ENCODE measurements at regions not wholly inside any gene's neighbourhood (a gene's known extent, or its start where the extent isn't known, plus 50 kb on each side); places are given as distances from the start of the nearest gene placed in this dataset.
A peak's percentile ranks its signal among the peaks of the same experiment; 100 is the strongest.

DNA sequence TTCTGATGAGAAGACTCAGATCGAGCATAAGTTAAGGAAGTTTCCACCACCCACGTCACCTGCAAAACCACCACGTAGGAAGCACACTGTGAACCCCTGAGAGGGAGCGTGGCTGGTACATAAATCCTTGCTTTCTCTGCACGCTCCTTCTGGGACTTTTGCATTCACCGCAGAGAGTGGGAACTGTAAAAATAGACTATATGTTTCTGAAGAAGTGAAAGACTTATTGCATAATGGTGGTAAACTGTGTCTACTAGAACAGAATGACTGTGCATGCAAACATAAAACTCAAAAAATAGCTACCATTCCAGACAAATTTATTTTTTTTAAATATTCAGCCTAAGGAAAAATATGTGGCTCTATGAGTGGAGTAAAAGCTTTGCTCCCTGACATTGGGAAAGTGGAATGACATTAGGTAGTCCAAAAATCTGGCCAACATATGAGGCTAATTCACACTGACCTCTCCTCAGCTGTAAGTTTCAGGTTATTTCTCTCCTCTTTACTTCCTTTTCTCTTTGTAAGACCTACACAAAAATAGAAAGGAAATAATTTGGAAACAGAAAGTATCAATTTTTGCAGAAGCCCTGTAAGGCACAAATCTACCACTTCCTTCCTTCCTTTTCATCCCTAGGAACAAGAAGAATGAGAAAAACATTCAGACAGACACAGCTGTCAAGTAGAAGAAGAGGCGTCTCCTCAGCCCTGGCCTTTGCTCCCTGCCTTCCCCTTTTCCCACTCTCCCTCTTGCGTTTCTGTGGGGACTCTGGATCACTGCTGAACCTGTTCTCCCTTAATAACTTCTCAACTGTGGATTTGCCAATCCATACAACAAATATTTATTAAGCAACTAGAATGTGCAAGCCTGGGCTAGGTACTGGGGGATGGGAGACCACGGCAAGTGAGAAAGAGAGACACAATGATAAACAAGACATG lies 264.3 kb upstream of the FOXN3 start (continued):
- TF ChIP-seq NR2F1 (conservative IDR thresholded peaks at IDR 0.05) (peak; percentile 62), E2F8 (IDR thresholded peaks at IDR 0.05; ENCODE audit: low read depth, partially characterized antibody) (no peak), SMC3 (IDR thresholded peaks at IDR 0.05; ENCODE audit: borderline replicate concordance, low read length) (no peak), SREBF2 (IDR thresholded peaks at IDR 0.05; ENCODE audit: low read length) (no peak), TBL1XR1 (IDR thresholded peaks at IDR 0.05; ENCODE audit: low read depth, low read length) (0 out of 2 replicates have a peak, but pooled peaks have one; percentile 13), NR2C1 (IDR thresholded peaks at IDR 0.05) (0 out of 2 replicates have a peak, but pooled peaks have one; percentile 10), NFIC (IDR thresholded peaks at IDR 0.05; ENCODE audit: low read depth, low read length) (peak; percentile 98), SRF (IDR thresholded peaks at IDR 0.05; ENCODE audit: low read depth in 2 of 2, low read length in 2 of 2) (no peak), TAF1 (IDR thresholded peaks at IDR 0.05; ENCODE audit: borderline replicate concordance, low read depth, low read length) (no peak), CHD1 (IDR thresholded peaks at IDR 0.05; ENCODE audit: low read depth, low read length) (no peak), CEBPB (IDR thresholded peaks at IDR 0.05; ENCODE audit: borderline replicate concordance in 1 of 2, low read depth in 2 of 2, low read length in 2 of 2) (peak; percentile 81 to 98), ATF2 (IDR thresholded peaks at IDR 0.05; ENCODE audit: low read length) (peak; percentile 88), BACH1 (IDR thresholded peaks at IDR 0.05; ENCODE audit: borderline replicate concordance) (0 out of 2 replicates have a peak, but pooled peaks have one; percentile 28), NFXL1 (IDR thresholded peaks at IDR 0.05; ENCODE audit: borderline replicate concordance) (no peak), YBX1 (IDR thresholded peaks at IDR 0.05) (no peak), ZNF274 (IDR thresholded peaks at IDR 0.05; ENCODE audit: insufficient read depth, insufficient read length) (no peak), NRF1 (conservative IDR thresholded peaks at IDR 0.05; ENCODE audit: low read depth, low read length) (no peak), RELA (IDR thresholded peaks at IDR 0.05; ENCODE audit: borderline replicate concordance, partially characterized antibody) (no peak), ASH2L (IDR thresholded peaks at IDR 0.05; ENCODE audit: borderline replicate concordance, low read depth) (no peak), BCL3 (IDR thresholded peaks at IDR 0.05; ENCODE audit: borderline replicate concordance, insufficient read depth, low read depth, low read length, poor library complexity, severe bottlenecking) (no peak), MEF2B (IDR thresholded peaks at IDR 0.05; ENCODE audit: partially characterized antibody, poor library complexity, severe bottlenecking) (peak; percentile 76)
- TF ChIP-seq, protein P1, sequence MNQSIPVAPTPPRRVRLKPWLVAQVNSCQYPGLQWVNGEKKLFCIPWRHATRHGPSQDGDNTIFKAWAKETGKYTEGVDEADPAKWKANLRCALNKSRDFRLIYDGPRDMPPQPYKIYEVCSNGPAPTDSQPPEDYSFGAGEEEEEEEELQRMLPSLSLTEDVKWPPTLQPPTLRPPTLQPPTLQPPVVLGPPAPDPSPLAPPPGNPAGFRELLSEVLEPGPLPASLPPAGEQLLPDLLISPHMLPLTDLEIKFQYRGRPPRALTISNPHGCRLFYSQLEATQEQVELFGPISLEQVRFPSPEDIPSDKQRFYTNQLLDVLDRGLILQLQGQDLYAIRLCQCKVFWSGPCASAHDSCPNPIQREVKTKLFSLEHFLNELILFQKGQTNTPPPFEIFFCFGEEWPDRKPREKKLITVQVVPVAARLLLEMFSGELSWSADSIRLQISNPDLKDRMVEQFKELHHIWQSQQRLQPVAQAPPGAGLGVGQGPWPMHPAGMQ (IDR thresholded peaks at IDR 0.05; ENCODE audit: borderline replicate concordance), result no peak

Measured in GM12878 (cell line).